SK-N-SH (cell line): ENCODE measurements at regions not wholly inside any gene's neighbourhood (a gene's known extent, or its start where the extent isn't known, plus 50 kb on each side); places are given as distances from the start of the nearest gene placed in this dataset.

Experiments
- MXI1 ChIP-seq: IDR thresholded peaks from 2 replicates; pipeline ENCODE4 v1.6.1; 2012; ENCODE audit warnings: mild to moderate bottlenecking, low read depth, low read length, improper control_type of control experiment
- RAD21 ChIP-seq: IDR thresholded peaks from 2 replicates; pipeline ENCODE4 v1.6.1; 2012; ENCODE audit warnings: mild to moderate bottlenecking, low read length
- SMC3 ChIP-seq: IDR thresholded peaks from 2 replicates; pipeline ENCODE4 v1.6.1; 2012; ENCODE audit warnings: low read depth, low read length, improper control_type of control experiment
- TF ChIP-seq, protein P1 (sequence below): fragments of 200-600 bp; sonication (generic); IDR thresholded peaks from 2 replicates; pipeline ENCODE4 v1.6.1; 2017; ENCODE audit warnings: antibody characterized with exemption, mild to moderate bottlenecking, moderate library complexity

- TF ChIP-seq, protein P1, sequence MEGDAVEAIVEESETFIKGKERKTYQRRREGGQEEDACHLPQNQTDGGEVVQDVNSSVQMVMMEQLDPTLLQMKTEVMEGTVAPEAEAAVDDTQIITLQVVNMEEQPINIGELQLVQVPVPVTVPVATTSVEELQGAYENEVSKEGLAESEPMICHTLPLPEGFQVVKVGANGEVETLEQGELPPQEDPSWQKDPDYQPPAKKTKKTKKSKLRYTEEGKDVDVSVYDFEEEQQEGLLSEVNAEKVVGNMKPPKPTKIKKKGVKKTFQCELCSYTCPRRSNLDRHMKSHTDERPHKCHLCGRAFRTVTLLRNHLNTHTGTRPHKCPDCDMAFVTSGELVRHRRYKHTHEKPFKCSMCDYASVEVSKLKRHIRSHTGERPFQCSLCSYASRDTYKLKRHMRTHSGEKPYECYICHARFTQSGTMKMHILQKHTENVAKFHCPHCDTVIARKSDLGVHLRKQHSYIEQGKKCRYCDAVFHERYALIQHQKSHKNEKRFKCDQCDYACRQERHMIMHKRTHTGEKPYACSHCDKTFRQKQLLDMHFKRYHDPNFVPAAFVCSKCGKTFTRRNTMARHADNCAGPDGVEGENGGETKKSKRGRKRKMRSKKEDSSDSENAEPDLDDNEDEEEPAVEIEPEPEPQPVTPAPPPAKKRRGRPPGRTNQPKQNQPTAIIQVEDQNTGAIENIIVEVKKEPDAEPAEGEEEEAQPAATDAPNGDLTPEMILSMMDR = peak; percentile 27
- TF ChIP-seq SMC3 = peak; percentile 24; the same call in 1 of the 2 replicates
- peak; percentile 31 for TF ChIP-seq RAD21
- TF ChIP-seq MXI1 = no peak
Observed at GRCh38 chr11:130666781-130667251, 218.4 kb downstream of the ADAMTS15 start.
